PC-3 (cell line): ENCODE measurements at regions not wholly inside any gene's neighbourhood (a gene's known extent, or its start where the extent isn't known, plus 50 kb on each side); places are given as distances from the start of the nearest gene placed in this dataset.

Experiments used
- CTCF ChIP-seq: fragments of 300-600 bp; sonication (generic); conservative IDR thresholded peaks from 2 replicates; pipeline ENCODE4 v1.5.1; 2017; ENCODE audit warnings: antibody characterized with exemption, low read depth, mild to moderate bottlenecking, low read length
- EZH2 ChIP-seq: fragments of 300-600 bp; sonication (generic); IDR thresholded peaks from one replicate; pipeline ENCODE4 v1.6.1; 2017; ENCODE audit warnings: antibody characterized with exemption, mild to moderate bottlenecking, low read length; ENCODE audit not compliant: unreplicated experiment
- EZH2phosphoT487 ChIP-seq: fragments of 300-600 bp; sonication (generic); IDR thresholded peaks from 2 replicates; pipeline ENCODE4 v1.6.1; 2018; ENCODE audit warnings: mild to moderate bottlenecking, antibody characterized with exemption, low read length, borderline replicate concordance

GRCh38 chr3:154794391-154794790 is 285.7 kb upstream of the MME start:
- TF ChIP-seq CTCF = no peak
- no peak for TF ChIP-seq EZH2
- no peak for TF ChIP-seq EZH2phosphoT487
